ENCODE measurements at regions not wholly inside any gene's neighbourhood (a gene's known extent, or its start where the extent isn't known, plus 50 kb on each side); places are given as distances from the start of the nearest gene placed in this dataset.

DNA sequence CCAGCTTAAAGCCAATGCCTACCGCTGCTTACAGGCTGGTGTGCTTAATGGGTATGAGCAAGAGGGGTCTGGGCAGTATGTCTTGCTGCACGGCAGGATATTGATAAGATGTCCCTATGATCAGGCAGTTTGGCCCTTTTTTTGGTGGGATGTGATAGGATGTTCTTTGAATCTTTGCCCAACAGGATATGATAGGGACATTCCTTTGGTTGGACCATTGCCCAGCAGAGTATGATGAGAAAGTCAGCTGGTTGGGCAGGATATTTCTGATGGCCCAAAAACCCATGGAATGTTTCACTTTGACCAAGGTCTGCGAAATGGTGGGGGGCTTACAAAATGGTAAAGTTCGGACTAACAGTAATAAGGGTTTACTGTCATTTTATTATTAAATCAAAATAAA lies 1060.6 kb downstream of the STIM2 start:
- no peak for TF ChIP-seq CBX8 (IDR thresholded peaks at IDR 0.05)
- TF ChIP-seq, protein P1, sequence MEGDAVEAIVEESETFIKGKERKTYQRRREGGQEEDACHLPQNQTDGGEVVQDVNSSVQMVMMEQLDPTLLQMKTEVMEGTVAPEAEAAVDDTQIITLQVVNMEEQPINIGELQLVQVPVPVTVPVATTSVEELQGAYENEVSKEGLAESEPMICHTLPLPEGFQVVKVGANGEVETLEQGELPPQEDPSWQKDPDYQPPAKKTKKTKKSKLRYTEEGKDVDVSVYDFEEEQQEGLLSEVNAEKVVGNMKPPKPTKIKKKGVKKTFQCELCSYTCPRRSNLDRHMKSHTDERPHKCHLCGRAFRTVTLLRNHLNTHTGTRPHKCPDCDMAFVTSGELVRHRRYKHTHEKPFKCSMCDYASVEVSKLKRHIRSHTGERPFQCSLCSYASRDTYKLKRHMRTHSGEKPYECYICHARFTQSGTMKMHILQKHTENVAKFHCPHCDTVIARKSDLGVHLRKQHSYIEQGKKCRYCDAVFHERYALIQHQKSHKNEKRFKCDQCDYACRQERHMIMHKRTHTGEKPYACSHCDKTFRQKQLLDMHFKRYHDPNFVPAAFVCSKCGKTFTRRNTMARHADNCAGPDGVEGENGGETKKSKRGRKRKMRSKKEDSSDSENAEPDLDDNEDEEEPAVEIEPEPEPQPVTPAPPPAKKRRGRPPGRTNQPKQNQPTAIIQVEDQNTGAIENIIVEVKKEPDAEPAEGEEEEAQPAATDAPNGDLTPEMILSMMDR (IDR thresholded peaks at IDR 0.05): no peak
- no peak for TF ChIP-seq SMC3 (IDR thresholded peaks at IDR 0.05)
- no peak for TF ChIP-seq KDM5A (IDR thresholded peaks at IDR 0.05)
- TF ChIP-seq POLR2A (IDR thresholded peaks at IDR 0.05; ENCODE audit: low read length): no peak
- TF ChIP-seq, protein P2, sequence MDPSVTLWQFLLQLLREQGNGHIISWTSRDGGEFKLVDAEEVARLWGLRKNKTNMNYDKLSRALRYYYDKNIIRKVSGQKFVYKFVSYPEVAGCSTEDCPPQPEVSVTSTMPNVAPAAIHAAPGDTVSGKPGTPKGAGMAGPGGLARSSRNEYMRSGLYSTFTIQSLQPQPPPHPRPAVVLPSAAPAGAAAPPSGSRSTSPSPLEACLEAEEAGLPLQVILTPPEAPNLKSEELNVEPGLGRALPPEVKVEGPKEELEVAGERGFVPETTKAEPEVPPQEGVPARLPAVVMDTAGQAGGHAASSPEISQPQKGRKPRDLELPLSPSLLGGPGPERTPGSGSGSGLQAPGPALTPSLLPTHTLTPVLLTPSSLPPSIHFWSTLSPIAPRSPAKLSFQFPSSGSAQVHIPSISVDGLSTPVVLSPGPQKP (IDR thresholded peaks at IDR 0.05; ENCODE audit: low read depth, low read length): no peak
- no peak for TF ChIP-seq HDAC2 (IDR thresholded peaks at IDR 0.05)
- TF ChIP-seq, protein P3, sequence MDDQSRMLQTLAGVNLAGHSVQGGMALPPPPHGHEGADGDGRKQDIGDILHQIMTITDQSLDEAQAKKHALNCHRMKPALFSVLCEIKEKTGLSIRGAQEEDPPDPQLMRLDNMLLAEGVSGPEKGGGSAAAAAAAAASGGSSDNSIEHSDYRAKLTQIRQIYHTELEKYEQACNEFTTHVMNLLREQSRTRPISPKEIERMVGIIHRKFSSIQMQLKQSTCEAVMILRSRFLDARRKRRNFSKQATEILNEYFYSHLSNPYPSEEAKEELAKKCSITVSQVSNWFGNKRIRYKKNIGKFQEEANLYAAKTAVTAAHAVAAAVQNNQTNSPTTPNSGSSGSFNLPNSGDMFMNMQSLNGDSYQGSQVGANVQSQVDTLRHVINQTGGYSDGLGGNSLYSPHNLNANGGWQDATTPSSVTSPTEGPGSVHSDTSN (IDR thresholded peaks at IDR 0.05): no peak
- no peak for TF ChIP-seq JUN (IDR thresholded peaks at IDR 0.05)
- TF ChIP-seq SREBF2 (IDR thresholded peaks at IDR 0.05): no peak
